GM23248 (cell line): ENCODE measurements at regions not wholly inside any gene's neighbourhood (a gene's known extent, or its start where the extent isn't known, plus 50 kb on each side); places are given as distances from the start of the nearest gene placed in this dataset.

Experiments used
- DNase-seq: peaks from one replicate; pipeline ENCODE4 v3.0.0-alpha.2; 2015
- H2AFZ ChIP-seq: fragments of 200-600 bp; sonication (generic); 2 replicates; pipeline ENCODE4 v1.6.1; 2016; ENCODE audit warnings: antibody characterized with exemption
- H3F3A ChIP-seq: fragments of 200-600 bp; sonication (generic); 2 replicates; pipeline ENCODE4 v1.6.1; 2016; ENCODE audit warnings: mild to moderate bottlenecking, antibody characterized with exemption, mixed run types; ENCODE audit not compliant: insufficient read depth
- H3K27ac ChIP-seq: fragments of 200-600 bp; sonication (generic); 2 replicates; pipeline ENCODE4 v1.5.1; 2016; ENCODE audit warnings: mild to moderate bottlenecking
- H3K27me3 ChIP-seq: fragments of 200-600 bp; sonication (generic); replicated peaks from 2 replicates; pipeline ENCODE4 v1.6.1; 2016; ENCODE audit warnings: mild to moderate bottlenecking; ENCODE audit not compliant: insufficient read depth
- H3K36me3 ChIP-seq: fragments of 200-600 bp; sonication (generic); 2 replicates; pipeline ENCODE4 v1.6.1; 2016; ENCODE audit warnings: low read depth, mild to moderate bottlenecking
- H3K4me1 ChIP-seq: fragments of 200-600 bp; sonication (generic); 2 replicates; pipeline ENCODE4 v1.6.1; 2016; ENCODE audit warnings: mild to moderate bottlenecking; ENCODE audit not compliant: insufficient read depth
- H3K4me2 ChIP-seq: fragments of 200-600 bp; sonication (generic); one replicate; pipeline ENCODE4 v1.6.1; 2016; ENCODE audit warnings: mild to moderate bottlenecking; ENCODE audit not compliant: unreplicated experiment
- H3K4me3 ChIP-seq: fragments of 200-600 bp; sonication (generic); 2 replicates; pipeline ENCODE4 v1.5.1; 2016; ENCODE audit warnings: mild to moderate bottlenecking
- H3K79me2 ChIP-seq: fragments of 200-600 bp; sonication (generic); 2 replicates; pipeline ENCODE4 v1.6.1; 2016; ENCODE audit warnings: mild to moderate bottlenecking; ENCODE audit not compliant: insufficient read depth
- H3K9ac ChIP-seq: fragments of 200-600 bp; sonication (generic); 2 replicates; pipeline ENCODE4 v1.6.1; 2016; ENCODE audit warnings: mild to moderate bottlenecking
- H3K9me2 ChIP-seq: fragments of 200-600 bp; sonication (generic); 2 replicates; pipeline ENCODE4 v1.6.1; 2016; ENCODE audit warnings: mixed run types, mild to moderate bottlenecking, moderate library complexity; ENCODE audit not compliant: insufficient read depth
- H3K9me3 ChIP-seq: fragments of 200-600 bp; sonication (generic); one replicate; pipeline ENCODE4 v1.6.1; 2017; ENCODE audit warnings: low read depth
- H4K20me1 ChIP-seq: fragments of 200-600 bp; sonication (generic); 2 replicates; pipeline ENCODE4 v1.6.0; 2016; ENCODE audit not compliant: insufficient read depth
- EZH2 ChIP-seq: fragments of 200-600 bp; sonication (generic); IDR thresholded peaks from 2 replicates; pipeline ENCODE4 v1.6.1; 2018; ENCODE audit warnings: antibody characterized with exemption, mild to moderate bottlenecking; ENCODE audit not compliant: insufficient read depth, poor library complexity, severe bottlenecking
- EZH2phosphoT487 ChIP-seq: fragments of 200-600 bp; sonication (generic); IDR thresholded peaks from 2 replicates; pipeline ENCODE4 v1.6.1; 2018; ENCODE audit warnings: antibody characterized with exemption, moderate library complexity, mild to moderate bottlenecking, low read depth; ENCODE audit not compliant: insufficient read depth
- WGBS, 2 experiments: methylation state at CpG; one replicate each; pipeline ENCODE4 v1.1.6; 2015 to 2017; ENCODE audit warnings: low lambda C conversion rate in 2 of 2, low coverage in 1 of 2; ENCODE audit errors: missing lambda C conversion rate in 2 of 2; 5-methylcytosine and 5-hydroxymethylcytosine counted together
- in situ Hi-C: fragments of 300-500 bp; cut with MboI; formaldehyde crosslinking; loops from 2 replicates; pipeline ENCODE4 v1.15.0; 2020

DNA sequence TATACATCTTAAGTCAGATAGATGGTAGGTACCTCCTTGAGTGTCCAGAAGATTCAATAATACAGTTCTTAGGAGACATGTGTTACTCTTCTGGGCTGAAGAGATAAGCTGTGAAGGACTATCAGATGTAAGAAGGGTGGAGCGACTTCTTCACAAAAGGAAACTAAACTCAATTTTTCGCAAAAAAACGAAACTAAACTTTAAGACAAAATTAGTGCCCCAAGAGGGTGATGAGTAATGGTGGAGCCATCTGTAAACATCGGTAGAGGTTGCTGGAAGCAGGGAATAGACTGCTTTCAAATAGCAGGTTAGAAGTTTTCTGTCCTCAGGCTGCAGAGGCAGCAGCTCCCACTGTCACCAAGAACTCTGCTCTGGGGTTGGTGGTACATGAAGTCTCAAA is 111.6 kb upstream of the TACR1 start:
- Histone ChIP-seq H3K4me2 (peak overlapping the region; percentile 24), H3K4me3 (no peak overlapping the region), H3K27ac (no peak overlapping the region), H3F3A (peaks cover 18% of the 10 kb centered on the region; the same call in 1 of the 2 replicates), H3K4me1 (peaks cover 22% of the 10 kb centered on the region), H4K20me1 (no peaks in the 10 kb centered on the region), H3K9me2 (no peaks in the 10 kb centered on the region), H3K9me3 (no peaks in the 10 kb centered on the region), H3K9ac (no peak overlapping the region), H3K79me2 (no peaks in the 10 kb centered on the region), H3K36me3 (no peaks in the 10 kb centered on the region), H3K27me3 (no peaks in the 10 kb centered on the region), H2AFZ (no peak overlapping the region)
- 72 to 76% methylated on average over 4 of the region's 4 CpGs for WGBS, 2 experiments
- peak; percentile 49 for DNase-seq
- TF ChIP-seq EZH2phosphoT487 (no peak), EZH2 (no peak)
- in situ Hi-C loops = no loop called here

DNA sequence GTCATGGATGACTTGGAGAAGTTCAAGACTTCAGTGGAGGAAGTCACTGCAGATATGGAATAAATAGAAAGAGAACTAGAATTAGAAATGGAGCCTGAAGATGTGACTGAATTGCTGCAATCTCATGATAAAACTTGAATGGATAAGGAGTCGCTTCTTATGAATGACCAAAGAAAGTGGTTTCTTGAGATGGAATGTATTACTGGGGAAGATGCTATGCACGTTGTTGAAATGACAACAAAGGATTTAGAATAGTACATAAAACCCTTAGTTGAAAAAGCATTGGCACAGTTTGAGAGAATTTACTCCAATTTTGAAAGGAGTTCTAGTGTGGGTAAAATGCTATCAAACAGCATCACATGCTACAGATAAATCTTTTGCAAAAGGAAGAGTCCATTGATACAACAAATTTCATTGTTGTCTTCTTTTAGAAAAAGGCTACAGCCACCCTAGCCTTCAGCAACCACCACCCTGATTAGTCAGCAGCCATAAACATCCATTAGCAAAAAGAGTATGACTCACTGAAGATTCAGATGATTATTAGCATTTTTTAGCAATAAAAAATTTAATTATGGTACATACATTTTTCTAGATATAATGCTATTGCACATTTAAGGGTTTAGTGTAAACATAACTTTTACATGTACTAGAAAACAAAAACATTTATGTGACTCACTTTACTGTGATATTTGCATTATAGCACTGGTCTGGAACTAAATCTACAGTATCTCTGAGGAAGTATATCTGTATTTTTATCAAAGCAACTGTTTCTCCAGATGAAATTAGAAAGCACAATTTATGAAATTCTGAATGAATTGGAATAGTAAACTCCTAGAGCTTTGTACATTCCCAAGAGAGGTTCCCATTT is 110.5 kb upstream of the TACR1 start:
- Histone ChIP-seq H3K9me2 (no peaks in the 10 kb centered on the region), H3K9ac (no peak overlapping the region), H3K36me3 (no peaks in the 10 kb centered on the region), H3F3A (peaks cover 18% of the 10 kb centered on the region; the same call in 1 of the 2 replicates), H3K79me2 (no peaks in the 10 kb centered on the region), H3K4me3 (no peak overlapping the region), H3K27me3 (no peaks in the 10 kb centered on the region), H3K9me3 (no peaks in the 10 kb centered on the region), H3K4me1 (peaks cover 22% of the 10 kb centered on the region), H4K20me1 (no peaks in the 10 kb centered on the region), H3K27ac (peak overlapping the region; percentile 39), H2AFZ (no peak overlapping the region), H3K4me2 (peak overlapping the region; percentile 42)
- WGBS, 2 experiments = 28 to 38% methylated on average over 2 of the region's 2 CpGs
- DNase-seq = peak; percentile 74
- TF ChIP-seq EZH2 (no peak), EZH2phosphoT487 (no peak)
- in situ Hi-C loops = no loop called here

- in situ Hi-C loops = no loop called here
- WGBS, 2 experiments = 78 to 89% methylated on average over 1 of the region's 1 CpG
- DNase-seq = no peak
Observed at GRCh38 chr2:75303227-75303626, 103.9 kb upstream of the TACR1 start.

GRCh38 chr2:75294362-75294761 is 95.0 kb upstream of the TACR1 start:
- Histone ChIP-seq H3K9me2 (no peaks in the 10 kb centered on the region), H3K4me2 (no peak overlapping the region), H3K9me3 (no peaks in the 10 kb centered on the region), H3F3A (peaks cover 16% of the 10 kb centered on the region), H3K36me3 (no peaks in the 10 kb centered on the region), H3K4me3 (no peak overlapping the region), H3K9ac (no peak overlapping the region), H3K79me2 (no peaks in the 10 kb centered on the region), H3K4me1 (peaks cover 33% of the 10 kb centered on the region), H2AFZ (no peak overlapping the region), H3K27me3 (no peaks in the 10 kb centered on the region), H4K20me1 (no peaks in the 10 kb centered on the region), H3K27ac (no peak overlapping the region)
- WGBS, 2 experiments = 100% methylated on average over 1 of the region's 1 CpG
- no peak for TF ChIP-seq EZH2phosphoT487
- no peak for TF ChIP-seq EZH2
- in situ Hi-C loops = no loop called here
- DNase-seq = no peak

More at GRCh38 chr2:75303227-75303626, 103.9 kb upstream of the TACR1 start:
- Histone ChIP-seq H3K27me3 (no peaks in the 10 kb centered on the region), H4K20me1 (no peaks in the 10 kb centered on the region), H3K27ac (no peak overlapping the region), H2AFZ (no peak overlapping the region), H3K4me1 (no peaks in the 10 kb centered on the region), H3K79me2 (no peaks in the 10 kb centered on the region), H3F3A (no peaks in the 10 kb centered on the region), H3K4me2 (no peak overlapping the region), H3K4me3 (no peak overlapping the region), H3K9me2 (no peaks in the 10 kb centered on the region), H3K9ac (no peak overlapping the region), H3K9me3 (no peaks in the 10 kb centered on the region), H3K36me3 (no peaks in the 10 kb centered on the region)
- TF ChIP-seq EZH2phosphoT487 (no peak), EZH2 (no peak)
